Right lobe of liver (tissue), 6 donors: ENCODE measurements at regions not wholly inside any gene's neighbourhood (a gene's known extent, or its start where the extent isn't known, plus 50 kb on each side); places are given as distances from the start of the nearest gene placed in this dataset.

Experiments used
- ATAC-seq, 4 donors: fragments of 200-7000 bp; cut with Tn5 transposase; one replicate each; pipeline ENCODE4 v1.9.1; 2020; ENCODE audit warnings: mild to moderate bottlenecking in 4 of 4, moderate library complexity in 4 of 4
- DNase-seq, 3 donors: peaks; one replicate each; pipeline ENCODE4 v3.0.0-alpha.2; 2020
- H3K27ac ChIP-seq, 3 donors: fragments of 200-600 bp; one replicate each; pipeline ENCODE4 v1.8.0; 2022
- H3K27me3 ChIP-seq, 2 donors: fragments of 200-600 bp; one replicate each; pipeline ENCODE4 v1.8.0; 2022
- H3K36me3 ChIP-seq, 4 donors: fragments of 200-600 bp; sonication (generic) in 1 of 4; one replicate each; pipeline versions ENCODE4 v1.5.1 to v1.8.0; 2017 to 2022; ENCODE audit warnings: control low read depth in 1 of 4
- H3K4me1 ChIP-seq, 4 donors: fragments of 200-600 bp; sonication (generic) in 1 of 4; one replicate each; pipeline versions ENCODE4 v1.5.1 to v1.8.0; 2017 to 2022; ENCODE audit warnings: control low read depth in 1 of 4
- H3K4me3 ChIP-seq, 3 donors: fragments of 200-600 bp; one replicate each; pipeline ENCODE4 v1.8.0; 2022
- H3K9me3 ChIP-seq, 4 donors: fragments of 200-600 bp; sonication (generic) in 1 of 4; one replicate each; pipeline versions ENCODE4 v1.5.1 to v1.8.0; 2017 to 2022; ENCODE audit warnings: control low read depth in 1 of 4
- CTCF ChIP-seq, 4 donors: fragments of 200-600 bp in 3 of 4; fragments of 450-650 bp in 1 of 4; IDR thresholded peaks; one replicate each; pipeline versions ENCODE4 v1.5.1 to v1.8.0; 2016 to 2022; ENCODE audit warnings: antibody characterized with exemption in 4 of 4, mild to moderate bottlenecking in 2 of 4
- POLR2A ChIP-seq: fragments of 450-650 bp; IDR thresholded peaks from one replicate; pipeline ENCODE4 v1.6.1; 2017; ENCODE audit warnings: antibody characterized with exemption, mild to moderate bottlenecking
- WGBS: methylation state at CpG from one replicate; pipeline ENCODE4 v1.1.6; 2018; ENCODE audit warnings: low coverage, low lambda C conversion rate; ENCODE audit not compliant: insufficient coverage; ENCODE audit errors: missing lambda C conversion rate; 5-methylcytosine and 5-hydroxymethylcytosine counted together
- intact Hi-C, 2 donors: fragments of 100-400 bp; cut with DNase I; formaldehyde crosslinking; loops; one replicate each; pipeline versions ENCODE4 v1.11.2 to v1.14.1; 2022
- donor health status: DM: no; HTN: yes; CAD: no.
- donor health status: DM: no; HTN: no; CAD: no.
- donor health status: DM: no; HTN: no; CAD: no.
- donor health status: DM: no; HTN: yes; CAD: no.
- donor health status: DM: no; HTN: yes; CAD: no.

GRCh38 chr2:188813315-188813714, 160.9 kb upstream of the COL3A1 start:
- no peaks in the 10 kb centered on the region for H3K4me1 ChIP-seq
- no peak overlapping the region for H3K27ac ChIP-seq
- H3K9me3 ChIP-seq = no peaks in the 10 kb centered on the region
- no peak for TF ChIP-seq CTCF (IDR thresholded peaks at IDR 0.05)
- TF ChIP-seq POLR2A = no peak
- intact Hi-C loops = no loop called here
- no peak overlapping the region for H3K4me3 ChIP-seq
- no peak for ATAC-seq
- H3K36me3 ChIP-seq = no peaks in the 10 kb centered on the region
- 57% methylated on average over 3 of the region's 3 CpGs for WGBS
- DNase-seq = no peak
- no peaks in the 10 kb centered on the region for H3K27me3 ChIP-seq

GRCh38 chr2:188813857-188814256, 160.3 kb upstream of the COL3A1 start:
- WGBS = 33% methylated on average over 5 of the region's 5 CpGs
- H3K27me3 ChIP-seq = no peaks in the 10 kb centered on the region
- intact Hi-C loops = no loop called here

GRCh38 chr2:188819011-188819410, 155.2 kb upstream of the COL3A1 start:
- ATAC-seq (no peak), DNase-seq (no peak)
- Histone ChIP-seq H3K36me3 (no peaks in the 10 kb centered on the region), H3K9me3 (no peaks in the 10 kb centered on the region), H3K27me3 (no peaks in the 10 kb centered on the region), H3K27ac (no peak overlapping the region), H3K4me1 (no peaks in the 10 kb centered on the region), H3K4me3 (no peak overlapping the region)
- TF ChIP-seq POLR2A (no peak), CTCF (IDR thresholded peaks at IDR 0.05) (no peak)
- intact Hi-C loops = no loop called here
- WGBS = 24% methylated on average over 1 of the region's 1 CpG

More at GRCh38 chr2:188813857-188814256, 160.3 kb upstream of the COL3A1 start:
- H3K27ac ChIP-seq = no peak overlapping the region
- DNase-seq (no peak), ATAC-seq (no peak)
- H3K36me3 ChIP-seq = no peaks in the 10 kb centered on the region
- H3K4me3 ChIP-seq = no peak overlapping the region
- no peaks in the 10 kb centered on the region for H3K9me3 ChIP-seq
- TF ChIP-seq POLR2A (no peak), CTCF (IDR thresholded peaks at IDR 0.05) (no peak)
- no peaks in the 10 kb centered on the region for H3K4me1 ChIP-seq

GRCh38 chr2:188819792-188820191, 154.4 kb upstream of the COL3A1 start:
- Histone ChIP-seq H3K27me3 (no peaks in the 10 kb centered on the region), H3K4me3 (no peak overlapping the region), H3K27ac (no peak overlapping the region), H3K9me3 (no peaks in the 10 kb centered on the region), H3K36me3 (no peaks in the 10 kb centered on the region), H3K4me1 (no peaks in the 10 kb centered on the region)
- TF ChIP-seq CTCF (IDR thresholded peaks at IDR 0.05) (no peak), POLR2A (no peak)
- intact Hi-C loops = no loop called here
- WGBS = 12% methylated on average over 3 of the region's 3 CpGs
- no peak for DNase-seq
- no peak for ATAC-seq

GRCh38 chr2:188820576-188820975, 153.6 kb upstream of the COL3A1 start:
- Histone ChIP-seq H3K4me3 (no peak overlapping the region), H3K4me1 (no peaks in the 10 kb centered on the region), H3K36me3 (no peaks in the 10 kb centered on the region), H3K27me3 (no peaks in the 10 kb centered on the region), H3K27ac (no peak overlapping the region), H3K9me3 (no peaks in the 10 kb centered on the region)
- intact Hi-C loops = no loop called here
- ATAC-seq = no peak
- no peak for DNase-seq
- 42% methylated on average over 2 of the region's 2 CpGs for WGBS
- TF ChIP-seq POLR2A (no peak), CTCF (IDR thresholded peaks at IDR 0.05) (no peak)
